CD4-positive, CD25-positive, alpha-beta regulatory T cell (primary cell): ENCODE measurements at regions not wholly inside any gene's neighbourhood (a gene's known extent, or its start where the extent isn't known, plus 50 kb on each side); places are given as distances from the start of the nearest gene placed in this dataset.
"Not testable (repeated sequence)": the region's sequence is repeated elsewhere in the genome, so short reads cannot be mapped to it uniquely, and the experiment has no call there.

ENCODE experiments used
- ATAC-seq, 2 donors: fragments of 150-1000 bp; cut with Tn5 transposase; one replicate each; pipeline ENCODE4 v1.10.0; 2021; ENCODE audit warnings: low read depth in 2 of 2, moderate number of reproducible peaks in 2 of 2, moderate library complexity in 1 of 2
- DNase-seq, 3 donors: peaks; one replicate each; pipeline versions ENCODE4 v3.0.0 to v3.0.0-alpha.2; 2012 to 2022; ENCODE audit warnings: mixed read lengths in 1 of 3
- H3K27ac ChIP-seq: one replicate; pipeline ENCODE4 v1.7.0; 2013; ENCODE audit warnings: mild to moderate bottlenecking, low read length; ENCODE audit not compliant: insufficient read depth, poor library complexity, severe bottlenecking
- H3K27me3 ChIP-seq: one replicate; pipeline ENCODE4 v1.7.0; 2013; ENCODE audit warnings: low read length; ENCODE audit not compliant: control insufficient read depth, insufficient read depth
- H3K36me3 ChIP-seq: one replicate; pipeline ENCODE4 v1.7.0; 2013; ENCODE audit warnings: mild to moderate bottlenecking, low read length, moderate library complexity; ENCODE audit not compliant: control insufficient read depth, insufficient read depth
- H3K4me1 ChIP-seq: 2 replicates; pipeline ENCODE4 v1.7.0; 2013; ENCODE audit warnings: mild to moderate bottlenecking, low read length; ENCODE audit not compliant: insufficient read depth, control insufficient read depth, poor library complexity, severe bottlenecking
- H3K4me3 ChIP-seq: one replicate; pipeline ENCODE4 v1.7.0; 2013; ENCODE audit warnings: low read depth, mild to moderate bottlenecking, low read length, moderate library complexity
- H3K9me3 ChIP-seq, 2 experiments: 1 replicate in 1 of 2; 2 replicates in 1 of 2; pipeline ENCODE4 v1.7.0; 2013; ENCODE audit warnings: low read length in 2 of 2, mild to moderate bottlenecking in 1 of 2, moderate library complexity in 1 of 2; ENCODE audit not compliant: control insufficient read depth in 2 of 2
- H3K27ac Mint-ChIP-seq, 3 donors: one replicate each; pipeline ENCODE4 v1.8.0; 2020 to 2022; ENCODE audit warnings: mild to moderate bottlenecking in 3 of 3, mixed read lengths in 3 of 3, moderate library complexity in 2 of 3
- H3K27me3 Mint-ChIP-seq: one replicate; pipeline ENCODE4 v1.8.0; 2022; ENCODE audit warnings: mild to moderate bottlenecking, mixed read lengths
- H3K36me3 Mint-ChIP-seq: one replicate; pipeline ENCODE4 v1.8.0; 2020; ENCODE audit warnings: mixed read lengths
- H3K4me1 Mint-ChIP-seq, 4 donors: one replicate each; pipeline ENCODE4 v1.8.0; 2020 to 2022; ENCODE audit warnings: mixed read lengths in 4 of 4, mild to moderate bottlenecking in 1 of 4
- H3K4me3 Mint-ChIP-seq, 4 donors: one replicate each; pipeline ENCODE4 v1.8.0; 2020 to 2022; ENCODE audit warnings: mild to moderate bottlenecking in 4 of 4, mixed read lengths in 4 of 4, moderate library complexity in 3 of 4
- H3K9me3 Mint-ChIP-seq, 7 donors: one replicate each; pipeline ENCODE4 v1.8.0; 2020 to 2022; ENCODE audit warnings: mixed read lengths in 7 of 7, mild to moderate bottlenecking in 3 of 7, moderate library complexity in 2 of 7

- no peaks in the 10 kb centered on the region for H3K36me3 ChIP-seq
- ATAC-seq (no peak), DNase-seq (no peak)
- H3K4me1 ChIP-seq: no peaks in the 10 kb centered on the region
- no peaks in the 10 kb centered on the region for H3K4me1 Mint-ChIP-seq
- peaks cover 4 to 34% (median 10%) of the 10 kb centered on the region in 7 donors for H3K9me3 Mint-ChIP-seq
- no peak overlapping the region for H3K27ac ChIP-seq
- H3K36me3 Mint-ChIP-seq: no peaks in the 10 kb centered on the region
- no peaks in the 10 kb centered on the region for H3K27me3 ChIP-seq
- H3K27ac Mint-ChIP-seq: no peak overlapping the region
- no peaks in the 10 kb centered on the region for H3K27me3 Mint-ChIP-seq
- H3K4me3 ChIP-seq: no peak overlapping the region
- peaks cover 0 to 4% of the 10 kb centered on the region in 2 experiments for H3K9me3 ChIP-seq
- no peak overlapping the region for H3K4me3 Mint-ChIP-seq
These were observed 756.7 kb upstream of the SLIT2 start for GRCh38 chr4:19494961-19495360.

GRCh38 chr4:19492606-19493005 is 759.1 kb upstream of the SLIT2 start:
- Histone ChIP-seq H3K27ac (no peak overlapping the region), H3K4me3 (no peak overlapping the region), H3K9me3 (peaks cover 0 to 4% of the 10 kb centered on the region in 2 experiments), H3K27me3 (no peaks in the 10 kb centered on the region), H3K4me1 (no peaks in the 10 kb centered on the region), H3K36me3 (no peaks in the 10 kb centered on the region)
- Mint-ChIP-seq H3K4me1 (no peaks in the 10 kb centered on the region), H3K4me3 (no peak overlapping the region), H3K9me3 (peaks cover 2 to 29% (median 8%) of the 10 kb centered on the region in 7 donors), H3K27ac (no peak overlapping the region), H3K27me3 (no peaks in the 10 kb centered on the region), H3K36me3 (no peaks in the 10 kb centered on the region)
- DNase-seq: no peak
- ATAC-seq: no peak

- Histone ChIP-seq H3K27ac (no peak overlapping the region), H3K36me3 (no peaks in the 10 kb centered on the region), H3K4me3 (no peak overlapping the region), H3K4me1 (no peaks in the 10 kb centered on the region), H3K27me3 (no peaks in the 10 kb centered on the region), H3K9me3 (peaks cover 0 to 4% of the 10 kb centered on the region in 2 experiments)
- H3K9me3 Mint-ChIP-seq: peaks cover 0 to 8% (median 2%) of the 10 kb centered on the region in 7 donors
- DNase-seq (no peak), ATAC-seq (no peak)
- no peaks in the 10 kb centered on the region for H3K4me1 Mint-ChIP-seq
- no peaks in the 10 kb centered on the region for H3K27me3 Mint-ChIP-seq
- no peak overlapping the region for H3K4me3 Mint-ChIP-seq
- H3K27ac Mint-ChIP-seq: no peak overlapping the region
- H3K36me3 Mint-ChIP-seq: no peaks in the 10 kb centered on the region
These were observed 765.3 kb upstream of the SLIT2 start for GRCh38 chr4:19486400-19486799.

GRCh38 chr4:19478791-19479190 is 772.9 kb upstream of the SLIT2 start:
- H3K27me3 Mint-ChIP-seq: no peaks in the 10 kb centered on the region
- H3K27me3 ChIP-seq: no peaks in the 10 kb centered on the region

GRCh38 chr4:19473569-19473968 is 778.1 kb upstream of the SLIT2 start:
- H3K9me3 Mint-ChIP-seq: peaks cover 0 to 14% (median 8%) of the 10 kb centered on the region in 7 donors
- no peaks in the 10 kb centered on the region for H3K36me3 ChIP-seq
- H3K9me3 ChIP-seq: no peaks in the 10 kb centered on the region
- DNase-seq (no peak), ATAC-seq (no peak)
- H3K4me1 Mint-ChIP-seq: no peaks in the 10 kb centered on the region
- no peak overlapping the region for H3K27ac Mint-ChIP-seq
- no peaks in the 10 kb centered on the region for H3K36me3 Mint-ChIP-seq
- H3K4me1 ChIP-seq: no peaks in the 10 kb centered on the region
- H3K27me3 ChIP-seq: no peaks in the 10 kb centered on the region
- H3K27ac ChIP-seq: no peak overlapping the region
- no peaks in the 10 kb centered on the region for H3K27me3 Mint-ChIP-seq
- H3K4me3 ChIP-seq: no peak overlapping the region
- no peak overlapping the region for H3K4me3 Mint-ChIP-seq

More at GRCh38 chr4:19478791-19479190, 772.9 kb upstream of the SLIT2 start:
- H3K36me3 Mint-ChIP-seq: no peaks in the 10 kb centered on the region
- DNase-seq (no peak), ATAC-seq (no peak)
- no peaks in the 10 kb centered on the region for H3K4me1 ChIP-seq
- H3K9me3 Mint-ChIP-seq: peaks cover 0 to 6% (median 3%) of the 10 kb centered on the region in 7 donors
- H3K4me3 Mint-ChIP-seq: no peak overlapping the region
- H3K4me1 Mint-ChIP-seq: no peaks in the 10 kb centered on the region
- no peak overlapping the region for H3K4me3 ChIP-seq
- no peaks in the 10 kb centered on the region for H3K36me3 ChIP-seq
- H3K27ac Mint-ChIP-seq: no peak overlapping the region
- peaks cover 0 to 3% of the 10 kb centered on the region in 2 experiments for H3K9me3 ChIP-seq
- no peak overlapping the region for H3K27ac ChIP-seq

GRCh38 chr4:19472666-19473065 is 779.0 kb upstream of the SLIT2 start:
- H3K36me3 Mint-ChIP-seq: no peaks in the 10 kb centered on the region
- no peaks in the 10 kb centered on the region for H3K27me3 ChIP-seq
- no peak overlapping the region for H3K4me3 ChIP-seq
- H3K27ac Mint-ChIP-seq: no peak overlapping the region
- no peaks in the 10 kb centered on the region for H3K4me1 ChIP-seq
- no peaks in the 10 kb centered on the region for H3K4me1 Mint-ChIP-seq
- no peak overlapping the region for H3K27ac ChIP-seq
- H3K27me3 Mint-ChIP-seq: no peaks in the 10 kb centered on the region
- no peaks in the 10 kb centered on the region for H3K36me3 ChIP-seq
- no peaks in the 10 kb centered on the region for H3K9me3 ChIP-seq
- ATAC-seq: no peak
- DNase-seq: no peak
- no peak overlapping the region for H3K4me3 Mint-ChIP-seq
- H3K9me3 Mint-ChIP-seq: peaks cover 0 to 20% (median 12%) of the 10 kb centered on the region in 7 donors

- not testable (repeated sequence) for H3K36me3 ChIP-seq, H3K4me1 Mint-ChIP-seq, H3K27me3 Mint-ChIP-seq, H3K27ac ChIP-seq, H3K27me3 ChIP-seq, H3K9me3 ChIP-seq, H3K36me3 Mint-ChIP-seq, H3K4me1 ChIP-seq, ATAC-seq, H3K4me3 Mint-ChIP-seq, H3K4me3 ChIP-seq, DNase-seq, H3K27ac Mint-ChIP-seq
- peaks cover 0 to 20% (median 12%) of the 10 kb centered on the region in 7 donors for H3K9me3 Mint-ChIP-seq
These were observed 781.7 kb upstream of the SLIT2 start for GRCh38 chr4:19470001-19470400.

- Mint-ChIP-seq H3K9me3 (peaks cover 0 to 15% (median 7%) of the 10 kb centered on the region in 7 donors), H3K27ac (no peak overlapping the region), H3K4me1 (no peaks in the 10 kb centered on the region), H3K36me3 (no peaks in the 10 kb centered on the region), H3K4me3 (no peak overlapping the region), H3K27me3 (no peaks in the 10 kb centered on the region)
- DNase-seq (no peak), ATAC-seq (no peak)
- Histone ChIP-seq H3K27ac (no peak overlapping the region), H3K27me3 (no peaks in the 10 kb centered on the region), H3K4me1 (no peaks in the 10 kb centered on the region), H3K9me3 (no peaks in the 10 kb centered on the region), H3K4me3 (no peak overlapping the region), H3K36me3 (no peaks in the 10 kb centered on the region)
These were observed 789.6 kb upstream of the SLIT2 start for GRCh38 chr4:19462117-19462516.
